Trophoblast cell (in vitro differentiated cells and primary cell): ENCODE measurements at regions not wholly inside any gene's neighbourhood (a gene's known extent, or its start where the extent isn't known, plus 50 kb on each side); places are given as distances from the start of the nearest gene placed in this dataset.

Experiments used
- DNase-seq, 2 donors: peaks; one replicate each; pipeline ENCODE4 v3.0.0-alpha.2; 2016
- H2AFZ ChIP-seq: 2 replicates; pipeline ENCODE4 v1.6.1; 2013; ENCODE audit warnings: low read length, moderate library complexity, mild to moderate bottlenecking; ENCODE audit not compliant: insufficient read depth, poor library complexity
- H2AK5ac ChIP-seq: 2 replicates; pipeline ENCODE4 v1.6.1; 2013; ENCODE audit warnings: mild to moderate bottlenecking, low read length
- H2BK120ac ChIP-seq: 2 replicates; pipeline ENCODE4 v1.6.1; 2013; ENCODE audit warnings: low read length, mild to moderate bottlenecking, moderate library complexity; ENCODE audit not compliant: insufficient read depth, poor library complexity
- H2BK12ac ChIP-seq: 2 replicates; pipeline ENCODE4 v1.6.1; 2013; ENCODE audit warnings: mild to moderate bottlenecking, low read length, moderate library complexity
- H2BK5ac ChIP-seq: 2 replicates; pipeline ENCODE4 v1.6.1; 2013; ENCODE audit warnings: low read length, low read depth, moderate library complexity, mild to moderate bottlenecking; ENCODE audit not compliant: poor library complexity
- H3K14ac ChIP-seq: 2 replicates; pipeline ENCODE4 v1.6.1; 2013; ENCODE audit warnings: mild to moderate bottlenecking, low read length
- H3K18ac ChIP-seq: 2 replicates; pipeline ENCODE4 v1.6.1; 2013; ENCODE audit warnings: mild to moderate bottlenecking, low read length
- H3K23ac ChIP-seq: 2 replicates; pipeline ENCODE4 v1.6.1; 2013; ENCODE audit warnings: low read length
- H3K27ac ChIP-seq: 2 replicates; pipeline ENCODE4 v1.5.1; 2013; ENCODE audit warnings: low read depth, mild to moderate bottlenecking, inconsistent platforms, low read length, moderate library complexity
- H3K27me3 ChIP-seq: 2 replicates; pipeline ENCODE4 v1.6.1; 2013; ENCODE audit warnings: inconsistent platforms, mild to moderate bottlenecking, low read length, moderate library complexity; ENCODE audit not compliant: insufficient read depth
- H3K36me3 ChIP-seq, 2 experiments: 1 replicate in 1 of 2; 2 replicates in 1 of 2; pipeline ENCODE4 v1.6.1; 2013; ENCODE audit warnings: low read length in 2 of 2, mild to moderate bottlenecking in 2 of 2, moderate library complexity in 1 of 2; ENCODE audit not compliant: insufficient read depth in 2 of 2, control insufficient read depth in 1 of 2
- H3K4ac ChIP-seq: 2 replicates; pipeline ENCODE4 v1.6.1; 2013; ENCODE audit warnings: low read depth, mild to moderate bottlenecking, low read length, moderate library complexity
- H3K4me1 ChIP-seq, 2 experiments: 1 replicate in 1 of 2; 2 replicates in 1 of 2; pipeline ENCODE4 v1.6.1; 2013; ENCODE audit warnings: low read length in 2 of 2, mild to moderate bottlenecking in 2 of 2, moderate library complexity in 1 of 2; ENCODE audit not compliant: insufficient read depth in 2 of 2, control insufficient read depth in 1 of 2
- H3K4me2 ChIP-seq: 2 replicates; pipeline ENCODE4 v1.6.1; 2013; ENCODE audit warnings: inconsistent platforms, mild to moderate bottlenecking, low read length, moderate library complexity
- H3K4me3 ChIP-seq: 2 replicates; pipeline ENCODE4 v1.5.1; 2013; ENCODE audit warnings: mild to moderate bottlenecking, low read depth, low read length, inconsistent platforms
- H3K79me1 ChIP-seq: one replicate; pipeline ENCODE4 v1.6.1; 2013; ENCODE audit warnings: low read length
- H3K79me2 ChIP-seq: 2 replicates; pipeline ENCODE4 v1.6.1; 2013; ENCODE audit warnings: low read length, mild to moderate bottlenecking; ENCODE audit not compliant: control insufficient read depth, insufficient read depth, poor library complexity
- H3K9ac ChIP-seq: 2 replicates; pipeline ENCODE4 v1.6.1; 2013; ENCODE audit warnings: mild to moderate bottlenecking, low read length
- H3K9me3 ChIP-seq: 2 replicates; pipeline ENCODE4 v1.6.1; 2013; ENCODE audit warnings: low read depth, mild to moderate bottlenecking, control low read depth, inconsistent platforms, low read length; ENCODE audit not compliant: insufficient read depth
- H4K12ac ChIP-seq: 2 replicates; pipeline ENCODE4 v1.6.1; 2013; ENCODE audit warnings: low read depth, mild to moderate bottlenecking, low read length, moderate library complexity
- H4K8ac ChIP-seq: 2 replicates; pipeline ENCODE4 v1.6.1; 2013; ENCODE audit warnings: low read depth, mild to moderate bottlenecking, low read length, moderate library complexity
- H4K91ac ChIP-seq: one replicate; pipeline ENCODE4 v1.6.1; 2013; ENCODE audit warnings: low read depth, mild to moderate bottlenecking, low read length, moderate library complexity
- WGBS: extraction: QIAGEN DNeasy Blood & Tissue Kit; methylation state at CpG from one replicate; pipeline ENCODE4 v1.1.7; 2013; ENCODE audit warnings: missing lambda C conversion rate; ENCODE audit not compliant: insufficient read length, insufficient coverage; ENCODE audit errors: extremely low coverage; 5-methylcytosine and 5-hydroxymethylcytosine counted together

DNA sequence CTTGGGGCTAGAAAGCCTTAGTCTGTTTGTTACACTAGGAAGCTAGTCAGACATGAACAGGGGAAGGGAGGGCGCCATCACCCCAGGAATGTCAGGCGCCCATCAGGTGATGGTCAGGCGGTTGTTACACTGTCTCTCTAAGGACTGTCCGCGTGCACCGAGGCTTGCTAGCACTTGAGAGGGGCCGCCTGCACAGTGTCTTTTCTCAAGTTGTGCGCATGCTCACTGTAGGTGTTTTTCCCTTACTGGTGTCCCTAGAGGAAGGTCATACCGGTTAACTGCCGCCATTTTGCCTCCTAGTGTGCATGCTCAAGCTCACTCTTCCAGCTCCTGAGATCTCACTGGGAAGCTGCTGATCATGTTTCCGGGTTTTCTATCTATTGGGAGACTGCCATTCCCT lies 855.0 kb upstream of the TMEM132C start:
- Histone ChIP-seq H3K4ac (no peak overlapping the region), H3K14ac (no peak overlapping the region), H4K8ac (no peak overlapping the region), H4K12ac (no peak overlapping the region), H3K18ac (no peak overlapping the region), H3K4me1 (no peaks in the 10 kb centered on the region), H2AFZ (no peak overlapping the region), H3K23ac (no peak overlapping the region), H2AK5ac (no peak overlapping the region), H3K4me3 (no peak overlapping the region), H3K27me3 (no peaks in the 10 kb centered on the region), H3K9me3 (peaks cover 2% of the 10 kb centered on the region), H2BK120ac (no peak overlapping the region), H2BK12ac (no peak overlapping the region), H3K79me2 (no peaks in the 10 kb centered on the region), H3K27ac (no peak overlapping the region), H4K91ac (no peak overlapping the region), H3K4me2 (no peak overlapping the region), H3K9ac (no peak overlapping the region), H3K79me1 (no peaks in the 10 kb centered on the region), H3K36me3 (no peaks in the 10 kb centered on the region), H2BK5ac (no peak overlapping the region)
- WGBS = no CpG with 5 or more reads among the region's 11 CpGs
- DNase-seq = no peak

DNA sequence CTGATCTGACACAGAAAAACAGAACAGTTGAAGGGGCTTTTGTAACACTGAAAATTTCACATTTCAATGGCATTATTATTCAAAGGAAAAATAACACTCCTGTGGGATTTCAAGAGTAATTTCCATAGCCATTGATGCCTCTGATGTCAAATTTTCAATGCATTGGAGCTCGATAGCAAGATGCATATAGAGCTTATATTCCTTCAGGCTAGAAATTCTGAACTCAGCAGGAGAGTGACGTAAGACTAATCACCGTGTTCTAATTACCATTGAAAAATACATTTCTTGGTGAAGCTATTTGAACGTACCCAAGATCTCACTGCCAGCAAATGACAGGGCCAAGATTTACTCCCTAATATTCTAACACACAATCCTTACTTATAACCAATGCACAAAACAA lies 854.1 kb upstream of the TMEM132C start:
- Histone ChIP-seq H3K27ac (no peak overlapping the region), H3K79me1 (no peaks in the 10 kb centered on the region), H3K27me3 (no peaks in the 10 kb centered on the region), H2BK12ac (no peak overlapping the region), H3K4me3 (no peak overlapping the region), H3K36me3 (no peaks in the 10 kb centered on the region), H3K23ac (no peak overlapping the region), H3K9ac (no peak overlapping the region), H2AK5ac (no peak overlapping the region), H2BK5ac (no peak overlapping the region), H3K18ac (no peak overlapping the region), H2AFZ (no peak overlapping the region), H4K8ac (no peak overlapping the region), H3K9me3 (peaks cover 2% of the 10 kb centered on the region), H3K4me2 (no peak overlapping the region), H3K4me1 (no peaks in the 10 kb centered on the region), H2BK120ac (no peak overlapping the region), H3K79me2 (no peaks in the 10 kb centered on the region), H3K14ac (no peak overlapping the region), H4K91ac (no peak overlapping the region), H3K4ac (no peak overlapping the region), H4K12ac (no peak overlapping the region)
- DNase-seq = no peak
- WGBS = no CpG with 5 or more reads among the region's 4 CpGs

DNA sequence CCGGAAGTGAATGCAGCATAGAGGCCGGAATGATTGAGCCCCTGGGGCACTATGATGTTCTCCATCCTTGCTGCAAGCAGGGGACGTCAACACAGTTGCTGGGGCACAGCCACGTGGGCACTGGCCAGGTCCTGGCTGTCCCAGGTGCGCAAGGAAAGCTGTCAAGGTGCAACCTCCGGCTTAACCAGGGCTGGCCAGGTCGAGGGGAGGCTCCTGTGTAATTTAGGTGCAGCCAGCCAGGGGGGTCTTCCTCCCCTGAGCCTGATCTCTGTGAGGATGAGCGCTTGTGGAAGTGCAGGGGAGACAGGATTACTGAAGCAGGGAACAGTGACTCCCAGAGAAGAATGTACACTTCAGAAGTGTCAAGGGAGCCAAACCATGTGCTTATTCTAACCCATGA lies 852.8 kb upstream of the TMEM132C start:
- Histone ChIP-seq H2AFZ (no peak overlapping the region), H3K23ac (no peak overlapping the region), H4K8ac (no peak overlapping the region), H3K18ac (no peak overlapping the region), H3K14ac (no peak overlapping the region), H3K4me2 (no peak overlapping the region), H3K79me2 (no peaks in the 10 kb centered on the region), H3K27ac (no peak overlapping the region), H4K12ac (no peak overlapping the region), H4K91ac (no peak overlapping the region), H3K9me3 (peaks cover 2% of the 10 kb centered on the region), H3K79me1 (no peaks in the 10 kb centered on the region), H3K4ac (no peak overlapping the region), H2BK120ac (no peak overlapping the region), H3K36me3 (no peaks in the 10 kb centered on the region), H2BK12ac (no peak overlapping the region), H3K27me3 (no peaks in the 10 kb centered on the region), H2BK5ac (no peak overlapping the region), H3K9ac (no peak overlapping the region), H3K4me3 (no peak overlapping the region), H2AK5ac (no peak overlapping the region), H3K4me1 (no peaks in the 10 kb centered on the region)
- no CpG with 5 or more reads among the region's 8 CpGs for WGBS
- DNase-seq = no peak

DNA sequence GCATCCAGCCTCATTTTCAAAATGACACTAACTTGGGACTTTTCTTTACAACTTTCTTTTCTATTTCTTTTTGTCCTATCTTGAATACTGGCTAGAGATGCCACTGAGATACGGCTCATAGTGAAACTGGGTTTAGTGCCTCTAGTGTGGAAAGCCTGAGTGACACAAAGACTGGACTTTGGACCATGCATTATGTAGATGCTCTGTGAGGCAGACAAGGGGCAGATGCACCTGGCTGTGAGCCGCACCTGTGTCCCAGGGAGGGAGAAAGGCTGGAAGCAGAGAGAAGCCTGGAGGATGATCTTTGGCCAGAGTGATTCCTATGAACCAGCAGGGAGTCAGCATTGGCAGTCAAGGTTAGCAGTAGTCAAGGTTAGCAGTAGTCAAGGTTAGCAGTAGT lies 852.3 kb upstream of the TMEM132C start:
- no CpG with 5 or more reads among the region's 2 CpGs for WGBS

More for the DNA sequence above, 852.3 kb upstream of the TMEM132C start:
- H2BK120ac ChIP-seq = no peak overlapping the region
- no peak overlapping the region for H3K9ac ChIP-seq
- no peaks in the 10 kb centered on the region for H3K79me1 ChIP-seq
- no peak overlapping the region for H2AFZ ChIP-seq
- no peak overlapping the region for H2BK12ac ChIP-seq
- no peak overlapping the region for H3K27ac ChIP-seq
- no peak overlapping the region for H3K4me3 ChIP-seq
- no peak overlapping the region for H4K12ac ChIP-seq
- H3K4me2 ChIP-seq = no peak overlapping the region
- no peak overlapping the region for H2BK5ac ChIP-seq
- no peaks in the 10 kb centered on the region for H3K36me3 ChIP-seq
- H3K79me2 ChIP-seq = no peaks in the 10 kb centered on the region
- no peak overlapping the region for H4K91ac ChIP-seq
- DNase-seq = no peak
- no peaks in the 10 kb centered on the region for H3K4me1 ChIP-seq
- H3K9me3 ChIP-seq = peaks cover 2% of the 10 kb centered on the region
- no peak overlapping the region for H3K18ac ChIP-seq
- H3K27me3 ChIP-seq = no peaks in the 10 kb centered on the region
- no peak overlapping the region for H2AK5ac ChIP-seq
- H3K4ac ChIP-seq = no peak overlapping the region
- H3K23ac ChIP-seq = no peak overlapping the region
- no peak overlapping the region for H3K14ac ChIP-seq
- no peak overlapping the region for H4K8ac ChIP-seq
